ENCODE measurements at regions not wholly inside any gene's neighbourhood (a gene's known extent, or its start where the extent isn't known, plus 50 kb on each side); places are given as distances from the start of the nearest gene placed in this dataset.

DNA sequence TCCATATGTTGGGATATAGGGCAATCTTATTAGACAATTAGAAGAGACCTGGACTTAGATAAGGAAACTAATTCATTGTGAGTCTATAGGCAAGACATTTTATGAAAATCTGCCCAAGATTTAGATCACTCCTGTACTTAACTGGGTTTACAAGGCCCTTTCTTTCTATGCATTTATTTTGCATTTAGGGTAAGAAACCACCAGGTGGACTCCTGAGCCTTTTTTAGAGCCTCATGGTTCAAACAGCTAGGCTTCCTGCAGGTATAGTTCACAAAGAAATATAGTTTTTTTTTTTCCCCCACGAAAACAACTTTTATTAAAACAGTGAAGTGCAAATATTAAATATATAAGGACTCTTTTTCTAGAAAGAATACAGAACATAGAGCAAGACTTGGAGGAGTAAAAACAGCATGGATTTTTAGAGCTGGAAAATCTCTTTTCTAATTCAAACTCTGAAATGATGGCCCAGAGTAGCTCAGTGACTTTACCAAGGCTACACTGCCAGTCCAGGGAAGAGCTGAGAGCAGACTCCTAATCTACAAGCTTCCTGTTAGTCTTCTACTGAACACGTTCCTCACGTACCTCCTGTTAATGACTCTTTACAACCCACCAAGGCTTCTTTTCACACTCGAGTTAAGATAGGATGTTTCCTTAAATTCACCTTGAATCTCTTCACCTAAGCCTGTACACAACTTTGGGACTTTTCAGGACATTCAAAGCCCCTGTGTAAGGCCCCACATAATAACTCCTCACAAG is 400.9 kb upstream of the ATP11B start:
- Mint-ChIP-seq H3K4me1 (no peaks in the 10 kb centered on the region), H3K36me3 (no peaks in the 10 kb centered on the region), H3K4me3 (no peak overlapping the region), H3K9me3 (ENCODE audit: low read depth) (no peaks in the 10 kb centered on the region), H3K27me3 (no peaks in the 10 kb centered on the region), H3K27ac (no peak overlapping the region)
- no peak for ATAC-seq
- CTCF ChIA-PET, result no interaction called here
- no peak for DNase-seq

GRCh38 chr3:182393151-182393550 is 400.2 kb upstream of the ATP11B start:
- H3K27me3 Mint-ChIP-seq, result no peaks in the 10 kb centered on the region
- H3K36me3 Mint-ChIP-seq, result no peaks in the 10 kb centered on the region
- DNase-seq (no peak), ATAC-seq (no peak)
- H3K4me1 Mint-ChIP-seq, result no peaks in the 10 kb centered on the region
- CTCF ChIA-PET, result no interaction called here
- no peak overlapping the region for H3K4me3 Mint-ChIP-seq
- H3K9me3 Mint-ChIP-seq (ENCODE audit: low read depth), result no peaks in the 10 kb centered on the region
- H3K27ac Mint-ChIP-seq, result no peak overlapping the region

- Mint-ChIP-seq H3K4me1 (no peaks in the 10 kb centered on the region), H3K27me3 (no peaks in the 10 kb centered on the region), H3K4me3 (no peak overlapping the region), H3K9me3 (ENCODE audit: low read depth) (no peaks in the 10 kb centered on the region), H3K36me3 (no peaks in the 10 kb centered on the region), H3K27ac (no peak overlapping the region)
- DNase-seq (no peak), ATAC-seq (no peak)
- CTCF ChIA-PET, result no interaction called here
Measured at GRCh38 chr3:182393830-182394367, 399.4 kb upstream of the ATP11B start.

- Mint-ChIP-seq H3K27me3 (no peaks in the 10 kb centered on the region), H3K9me3 (ENCODE audit: low read depth) (no peaks in the 10 kb centered on the region), H3K4me3 (no peak overlapping the region), H3K36me3 (no peaks in the 10 kb centered on the region), H3K27ac (no peak overlapping the region), H3K4me1 (no peaks in the 10 kb centered on the region)
- CTCF ChIA-PET, result no interaction called here
- DNase-seq (no peak), ATAC-seq (no peak)
Measured at GRCh38 chr3:182397164-182397563, 396.1 kb upstream of the ATP11B start.

DNA sequence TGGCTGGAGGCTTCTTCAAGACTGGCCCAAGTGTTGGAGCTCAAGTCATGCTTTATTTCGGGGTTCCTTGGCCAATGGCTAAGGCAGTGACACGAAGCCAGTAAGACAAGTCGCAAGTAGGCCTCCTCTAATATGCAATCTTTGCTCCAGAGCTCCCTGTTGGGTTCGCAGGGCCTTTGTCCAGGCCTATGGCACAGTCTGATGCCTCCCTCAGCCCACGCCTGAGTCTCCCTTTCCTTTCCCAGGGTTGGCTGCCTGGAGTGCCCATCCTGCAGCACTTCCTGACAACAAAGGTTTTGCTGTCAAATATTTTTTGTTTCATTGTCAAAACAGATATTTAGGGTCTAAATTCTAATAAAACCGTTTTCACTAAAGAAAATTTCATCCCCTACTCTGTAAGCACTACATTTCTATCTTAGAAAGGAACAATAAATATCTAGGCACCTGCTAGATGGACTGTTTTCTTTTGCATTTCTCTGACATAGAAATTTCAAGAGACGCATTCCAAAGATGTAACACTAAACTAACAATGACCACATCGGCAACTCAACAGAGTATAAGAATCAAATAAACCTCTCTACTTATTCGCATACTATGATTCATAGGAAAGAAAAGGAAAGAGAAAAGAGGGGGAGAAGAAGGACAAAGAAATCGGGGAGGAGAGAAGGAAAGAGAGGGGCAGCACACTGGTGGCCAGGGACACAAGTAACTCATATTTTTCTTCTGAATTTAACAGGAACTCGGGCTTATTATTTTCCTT is 393.1 kb upstream of the ATP11B start:
- ATAC-seq (no peak), DNase-seq (no peak)
- H3K36me3 Mint-ChIP-seq, result no peaks in the 10 kb centered on the region
- H3K4me3 Mint-ChIP-seq, result no peak overlapping the region
- CTCF ChIA-PET, result no interaction called here
- no peaks in the 10 kb centered on the region for H3K27me3 Mint-ChIP-seq
- no peaks in the 10 kb centered on the region for H3K4me1 Mint-ChIP-seq
- H3K9me3 Mint-ChIP-seq (ENCODE audit: low read depth), result no peaks in the 10 kb centered on the region
- H3K27ac Mint-ChIP-seq, result no peak overlapping the region

DNA sequence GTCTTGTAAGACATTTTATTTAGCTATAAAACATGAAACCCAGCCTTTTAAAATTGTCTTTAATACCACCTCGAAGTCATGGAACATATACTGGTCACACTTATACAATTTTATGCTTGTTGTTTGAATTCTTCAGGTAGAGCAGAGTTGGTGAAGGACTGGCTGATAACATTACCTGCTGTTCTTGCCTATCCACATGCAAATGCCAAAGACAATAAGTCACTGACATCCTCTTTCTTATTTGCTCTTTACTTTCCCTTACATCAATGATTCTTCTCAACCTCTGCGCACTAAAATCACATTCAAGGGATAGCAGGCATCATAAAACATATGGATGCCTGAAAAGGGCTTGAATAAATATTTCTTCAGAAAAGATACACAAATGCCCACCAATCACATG is 392.5 kb upstream of the ATP11B start:
- H3K4me3 Mint-ChIP-seq, result no peak overlapping the region
- H3K36me3 Mint-ChIP-seq, result no peaks in the 10 kb centered on the region
- ATAC-seq (no peak), DNase-seq (no peak)
- CTCF ChIA-PET, result no interaction called here
- no peak overlapping the region for H3K27ac Mint-ChIP-seq
- no peaks in the 10 kb centered on the region for H3K9me3 Mint-ChIP-seq (ENCODE audit: low read depth)
- H3K27me3 Mint-ChIP-seq, result no peaks in the 10 kb centered on the region
- no peaks in the 10 kb centered on the region for H3K4me1 Mint-ChIP-seq

- Mint-ChIP-seq H3K9me3 (ENCODE audit: low read depth) (no peaks in the 10 kb centered on the region), H3K4me3 (no peak overlapping the region), H3K36me3 (no peaks in the 10 kb centered on the region), H3K27ac (no peak overlapping the region), H3K4me1 (no peaks in the 10 kb centered on the region), H3K27me3 (no peaks in the 10 kb centered on the region)
- DNase-seq (no peak), ATAC-seq (no peak)
- CTCF ChIA-PET, result no interaction called here
Measured at GRCh38 chr3:182404031-182404430, 389.3 kb upstream of the ATP11B start.

DNA sequence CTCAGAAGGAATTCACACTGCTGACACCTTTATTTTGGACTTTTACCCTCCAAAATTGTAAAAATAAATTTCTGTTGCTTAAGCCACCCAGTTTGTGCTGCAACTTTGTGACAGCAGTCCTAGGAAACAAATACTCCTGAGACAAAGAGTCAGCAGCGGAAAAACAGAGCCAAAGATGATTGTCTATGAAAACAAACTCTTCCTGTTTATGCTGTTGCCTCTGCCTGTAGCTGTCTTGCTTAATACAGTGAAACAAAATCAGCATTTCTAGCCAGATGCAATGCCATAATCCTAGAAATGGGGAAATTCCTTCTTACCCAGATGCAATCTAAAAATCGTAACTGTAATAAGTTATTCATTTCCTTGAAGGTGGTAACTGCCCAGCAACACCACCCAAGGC is 387.5 kb upstream of the ATP11B start:
- Mint-ChIP-seq H3K9me3 (ENCODE audit: low read depth) (no peaks in the 10 kb centered on the region), H3K36me3 (no peaks in the 10 kb centered on the region), H3K4me1 (no peaks in the 10 kb centered on the region), H3K4me3 (no peak overlapping the region), H3K27ac (no peak overlapping the region), H3K27me3 (no peaks in the 10 kb centered on the region)
- ATAC-seq (no peak), DNase-seq (no peak)
- CTCF ChIA-PET, result no interaction called here

- no peaks in the 10 kb centered on the region for H3K4me1 Mint-ChIP-seq
- H3K4me3 Mint-ChIP-seq, result no peak overlapping the region
- no peak overlapping the region for H3K27ac Mint-ChIP-seq
- H3K36me3 Mint-ChIP-seq, result no peaks in the 10 kb centered on the region
- CTCF ChIA-PET, result no interaction called here
- no peaks in the 10 kb centered on the region for H3K9me3 Mint-ChIP-seq (ENCODE audit: low read depth)
- DNase-seq (no peak), ATAC-seq (no peak)
- H3K27me3 Mint-ChIP-seq, result no peaks in the 10 kb centered on the region
Measured at GRCh38 chr3:182406786-182407185, 386.5 kb upstream of the ATP11B start.

DNA sequence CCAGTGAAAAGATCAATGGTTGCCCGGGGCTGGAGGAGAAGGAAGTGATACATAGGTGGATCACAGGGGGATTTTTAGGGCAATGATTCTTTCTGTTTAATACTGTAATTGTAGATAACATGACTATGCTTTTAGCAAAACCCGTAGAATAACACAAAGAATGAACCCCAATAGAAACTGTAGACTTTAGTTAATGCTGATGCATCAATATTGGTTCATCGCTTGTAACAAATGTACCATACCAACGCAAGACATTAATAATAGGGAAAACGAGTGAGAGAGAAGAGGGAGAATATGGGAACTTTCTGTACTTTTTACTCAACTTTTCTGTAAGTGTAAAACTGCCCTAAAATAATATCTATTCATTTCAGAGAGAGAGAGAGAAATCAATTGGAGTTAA is 383.3 kb upstream of the ATP11B start:
- H3K27me3 Mint-ChIP-seq, result no peaks in the 10 kb centered on the region
- H3K36me3 Mint-ChIP-seq, result no peaks in the 10 kb centered on the region
- H3K9me3 Mint-ChIP-seq (ENCODE audit: low read depth), result no peaks in the 10 kb centered on the region
- H3K27ac Mint-ChIP-seq, result no peak overlapping the region
- CTCF ChIA-PET, result no interaction called here
- H3K4me1 Mint-ChIP-seq, result no peaks in the 10 kb centered on the region
- no peak overlapping the region for H3K4me3 Mint-ChIP-seq
- DNase-seq, result no peak
- no peak for ATAC-seq

- no peaks in the 10 kb centered on the region for H3K36me3 Mint-ChIP-seq
- H3K4me1 Mint-ChIP-seq, result no peaks in the 10 kb centered on the region
- H3K27ac Mint-ChIP-seq, result no peak overlapping the region
- no peaks in the 10 kb centered on the region for H3K9me3 Mint-ChIP-seq (ENCODE audit: low read depth)
- H3K27me3 Mint-ChIP-seq, result no peaks in the 10 kb centered on the region
- H3K4me3 Mint-ChIP-seq, result no peak overlapping the region
- ATAC-seq (no peak), DNase-seq (no peak)
- CTCF ChIA-PET, result no interaction called here
Measured at GRCh38 chr3:182412066-182412465, 381.2 kb upstream of the ATP11B start.

DNA sequence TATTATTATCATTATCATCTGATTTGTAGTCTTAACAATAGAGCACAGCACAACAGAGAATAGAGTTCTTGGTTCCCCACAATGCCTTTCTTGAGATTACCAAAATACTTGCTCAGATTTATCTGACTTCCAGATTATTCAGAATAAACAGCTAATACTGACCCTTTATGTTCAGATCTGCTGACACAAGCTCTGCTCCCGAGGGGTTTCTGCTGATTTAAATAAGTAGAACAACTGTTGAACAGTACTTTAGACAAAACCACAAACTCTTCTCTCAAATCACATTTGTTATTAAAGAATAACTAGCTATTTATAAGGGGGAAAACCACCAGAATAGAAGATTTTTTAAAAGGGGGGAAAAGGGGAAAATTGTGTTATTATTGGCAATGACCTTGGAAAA is 380.2 kb upstream of the ATP11B start:
- no peak for DNase-seq
- Mint-ChIP-seq H3K4me1 (no peaks in the 10 kb centered on the region), H3K9me3 (ENCODE audit: low read depth) (no peaks in the 10 kb centered on the region), H3K27me3 (no peaks in the 10 kb centered on the region), H3K36me3 (no peaks in the 10 kb centered on the region), H3K4me3 (no peak overlapping the region), H3K27ac (no peak overlapping the region)
- CTCF ChIA-PET, result no interaction called here
- ATAC-seq, result no peak

DNA sequence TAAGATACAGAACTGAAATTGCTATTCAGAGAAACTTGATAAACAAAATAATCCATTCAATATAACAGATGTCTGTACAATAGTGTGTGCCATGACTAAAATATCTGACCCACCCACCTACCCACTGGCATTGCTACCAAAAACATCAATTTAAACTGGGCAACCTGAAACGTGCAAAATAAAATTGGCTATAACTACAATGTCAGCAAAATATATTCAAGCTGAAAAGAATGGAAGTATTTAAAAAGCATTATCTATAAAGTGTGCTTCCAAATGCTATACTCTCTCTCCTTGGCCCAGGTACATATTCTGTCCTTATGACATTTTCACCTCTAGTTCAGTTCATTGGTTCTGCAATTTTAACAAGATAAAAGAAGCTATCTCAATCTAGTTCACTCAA is 379.6 kb upstream of the ATP11B start:
- no peaks in the 10 kb centered on the region for H3K27me3 Mint-ChIP-seq

GRCh38 chr3:182414586-182414985 is 378.7 kb upstream of the ATP11B start:
- H3K9me3 Mint-ChIP-seq (ENCODE audit: low read depth), result no peaks in the 10 kb centered on the region
- H3K27ac Mint-ChIP-seq, result no peak overlapping the region
- CTCF ChIA-PET, result no interaction called here
- no peaks in the 10 kb centered on the region for H3K36me3 Mint-ChIP-seq
- H3K27me3 Mint-ChIP-seq, result no peaks in the 10 kb centered on the region
- no peaks in the 10 kb centered on the region for H3K4me1 Mint-ChIP-seq
- ATAC-seq (no peak), DNase-seq (no peak)
- no peak overlapping the region for H3K4me3 Mint-ChIP-seq

More for the DNA sequence above, 379.6 kb upstream of the ATP11B start:
- ATAC-seq (no peak), DNase-seq (no peak)
- CTCF ChIA-PET, result no interaction called here
- Mint-ChIP-seq H3K27ac (no peak overlapping the region), H3K4me1 (no peaks in the 10 kb centered on the region), H3K36me3 (no peaks in the 10 kb centered on the region), H3K4me3 (no peak overlapping the region), H3K9me3 (ENCODE audit: low read depth) (no peaks in the 10 kb centered on the region)
